ENCODE measurements at regions not wholly inside any gene's neighbourhood (a gene's known extent, or its start where the extent isn't known, plus 50 kb on each side); places are given as distances from the start of the nearest gene placed in this dataset.

DNA sequence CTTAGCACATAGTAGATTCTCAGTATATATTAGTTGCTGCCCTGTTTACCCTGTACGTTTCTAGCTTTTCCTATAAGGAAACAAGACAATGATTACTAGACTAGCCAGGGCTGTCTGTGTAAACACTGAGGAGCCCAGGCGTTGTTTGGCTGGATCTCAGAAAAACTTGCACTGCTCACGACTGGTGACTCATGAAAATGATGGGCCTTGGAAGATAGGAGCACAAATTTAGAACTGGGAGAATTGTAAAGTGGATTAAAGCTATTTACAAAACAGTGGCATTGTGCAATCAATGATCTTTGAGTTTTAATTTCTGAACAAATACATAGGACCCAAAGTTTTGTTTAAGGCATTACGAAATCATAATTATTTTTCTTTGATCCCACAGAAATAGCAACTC lies 276.9 kb downstream of the FAM76B start:
- no peaks in the 10 kb centered on the region for H3K4me1 Mint-ChIP-seq
- H3K27me3 Mint-ChIP-seq = no peaks in the 10 kb centered on the region
- no peak overlapping the region for H3K27ac Mint-ChIP-seq
- H3K4me3 Mint-ChIP-seq = no peak overlapping the region
- CTCF ChIA-PET = interaction anchor here (0.7 kb wide), 1 partner anchor 193 kb away, joined by 3 read pairs; no protein-coding TSS in a partner anchor
- no peak for DNase-seq
- H3K36me3 Mint-ChIP-seq = no peaks in the 10 kb centered on the region
- no peaks in the 10 kb centered on the region for H3K9me3 Mint-ChIP-seq

DNA sequence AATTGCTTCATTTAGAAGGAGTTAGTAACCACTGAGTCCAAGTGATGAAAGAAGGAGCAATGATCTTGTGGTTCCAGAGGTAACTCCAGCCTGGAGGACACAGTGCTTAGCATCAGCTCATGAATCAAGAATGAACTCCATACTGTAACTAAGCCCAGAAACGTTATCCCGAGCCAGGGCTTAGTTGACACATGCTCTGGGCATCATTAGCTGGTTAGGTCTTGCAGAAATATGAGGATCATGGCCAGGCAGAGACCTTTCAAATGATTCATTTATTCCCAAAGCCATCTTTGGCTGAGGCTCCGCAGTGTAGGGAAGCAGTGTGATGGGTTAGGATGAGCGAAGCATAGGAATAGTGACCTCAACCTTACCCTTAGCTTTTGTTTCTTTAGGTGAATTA lies 277.4 kb downstream of the FAM76B start:
- H3K36me3 Mint-ChIP-seq = no peaks in the 10 kb centered on the region
- CTCF ChIA-PET = interaction anchor here (0.7 to 1.5 kb wide), 2 partner anchors 11 to 193 kb away, joined by 3 to 5 read pairs; no protein-coding TSS in a partner anchor
- no peak for DNase-seq

DNA sequence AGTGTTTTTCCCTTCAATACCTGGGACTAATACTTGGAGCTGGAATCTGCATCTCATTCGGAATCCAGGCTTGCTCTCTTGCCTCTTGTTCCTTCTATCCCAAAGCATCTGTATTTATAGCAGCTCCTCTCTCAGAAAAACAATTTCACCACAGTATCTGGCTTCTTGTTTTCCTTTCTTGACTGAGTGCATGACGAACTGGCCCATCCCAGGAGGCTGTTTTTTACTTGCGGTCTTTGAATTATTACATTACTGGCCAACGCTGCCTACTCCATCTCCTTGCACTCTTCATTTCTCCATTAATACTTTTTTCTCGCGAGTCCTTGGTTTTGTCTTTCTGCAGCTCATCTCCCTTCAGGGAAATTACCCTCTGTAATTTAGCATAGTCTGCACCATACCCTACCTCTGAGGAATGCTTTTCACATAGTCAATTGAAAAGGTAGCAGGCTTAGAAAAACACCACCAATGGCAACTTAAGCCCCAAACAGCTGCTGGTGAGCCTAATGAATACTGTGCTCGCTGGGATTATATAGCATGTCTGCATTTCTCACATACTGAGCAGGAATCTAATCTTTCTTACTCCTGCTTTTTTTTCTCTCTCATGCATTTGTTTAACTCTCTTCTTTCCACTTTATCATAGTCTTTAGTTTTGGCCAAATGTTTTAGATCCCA lies 277.4 kb upstream of the SESN3 start:
- no peaks in the 10 kb centered on the region for H3K9me3 Mint-ChIP-seq
- H3K27ac Mint-ChIP-seq = no peak overlapping the region
- no peak for DNase-seq
- CTCF ChIA-PET = interaction anchor here (0.7 to 1.9 kb wide), 5 partner anchors 10 to 354 kb away, joined by 3 to 8 read pairs (median 3); no protein-coding TSS in a partner anchor
- H3K27me3 Mint-ChIP-seq = no peaks in the 10 kb centered on the region
- H3K36me3 Mint-ChIP-seq = no peaks in the 10 kb centered on the region
- H3K4me3 Mint-ChIP-seq = no peak overlapping the region
- H3K4me1 Mint-ChIP-seq = peaks cover 8% of the 10 kb centered on the region

More for the DNA sequence above, 277.4 kb downstream of the FAM76B start:
- no peak overlapping the region for H3K27ac Mint-ChIP-seq
- no peaks in the 10 kb centered on the region for H3K9me3 Mint-ChIP-seq
- H3K4me1 Mint-ChIP-seq = no peaks in the 10 kb centered on the region
- H3K27me3 Mint-ChIP-seq = no peaks in the 10 kb centered on the region
- no peak overlapping the region for H3K4me3 Mint-ChIP-seq

DNA sequence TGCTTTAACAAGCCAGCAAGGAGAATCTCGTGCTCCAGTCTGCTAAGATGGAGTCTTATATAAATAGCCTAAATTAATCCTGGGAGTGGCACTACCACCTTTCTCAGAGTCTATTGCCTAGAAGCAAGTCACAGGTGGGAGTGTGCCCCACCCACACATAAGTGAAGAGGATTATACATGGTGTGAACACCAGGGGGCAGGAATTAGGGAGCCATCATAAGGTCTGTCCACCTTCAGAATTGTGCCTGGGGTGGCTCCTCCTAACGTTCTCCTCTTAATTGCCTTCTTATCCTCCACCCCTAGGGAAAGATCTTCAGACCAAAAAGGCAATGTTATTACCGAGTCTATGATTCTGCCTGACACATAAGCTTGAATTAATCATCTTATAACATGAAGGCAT lies 276.8 kb upstream of the SESN3 start:
- no peaks in the 10 kb centered on the region for H3K9me3 Mint-ChIP-seq

DNA sequence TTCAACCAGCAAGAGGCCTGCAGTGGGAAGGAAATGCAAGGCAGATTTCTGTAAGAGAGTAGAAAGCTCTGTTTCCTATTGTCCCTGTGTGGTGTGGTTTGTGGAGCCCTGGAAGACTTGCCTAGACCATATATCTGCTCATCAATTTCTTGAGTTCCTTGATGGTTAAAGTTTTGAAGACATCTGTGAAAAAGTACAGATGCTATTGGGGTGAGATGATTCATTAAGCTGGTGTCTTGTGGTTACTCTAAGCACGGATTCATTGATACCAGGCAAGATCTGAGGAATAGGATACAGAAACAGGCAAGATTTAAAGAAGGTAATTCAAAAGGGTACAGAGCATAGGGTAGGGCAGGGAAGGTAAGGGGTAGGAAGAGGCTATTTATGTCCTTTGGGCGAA lies 275.8 kb upstream of the SESN3 start:
- H3K27ac Mint-ChIP-seq = no peak overlapping the region
- peaks cover 8% of the 10 kb centered on the region for H3K4me1 Mint-ChIP-seq
- CTCF ChIA-PET = no interaction called here
- H3K4me3 Mint-ChIP-seq = no peak overlapping the region
- no peaks in the 10 kb centered on the region for H3K36me3 Mint-ChIP-seq
- no peaks in the 10 kb centered on the region for H3K27me3 Mint-ChIP-seq
- DNase-seq = no peak
- no peaks in the 10 kb centered on the region for H3K9me3 Mint-ChIP-seq

More for the DNA sequence above, 276.8 kb upstream of the SESN3 start:
- Mint-ChIP-seq H3K27me3 (no peaks in the 10 kb centered on the region), H3K27ac (no peak overlapping the region), H3K4me3 (no peak overlapping the region), H3K36me3 (no peaks in the 10 kb centered on the region), H3K4me1 (peaks cover 8% of the 10 kb centered on the region)
- DNase-seq = no peak
- CTCF ChIA-PET = interaction anchor here (0.6 to 1.9 kb wide), 5 partner anchors 10 to 356 kb away, joined by 3 to 8 read pairs (median 3); no protein-coding TSS in a partner anchor

DNA sequence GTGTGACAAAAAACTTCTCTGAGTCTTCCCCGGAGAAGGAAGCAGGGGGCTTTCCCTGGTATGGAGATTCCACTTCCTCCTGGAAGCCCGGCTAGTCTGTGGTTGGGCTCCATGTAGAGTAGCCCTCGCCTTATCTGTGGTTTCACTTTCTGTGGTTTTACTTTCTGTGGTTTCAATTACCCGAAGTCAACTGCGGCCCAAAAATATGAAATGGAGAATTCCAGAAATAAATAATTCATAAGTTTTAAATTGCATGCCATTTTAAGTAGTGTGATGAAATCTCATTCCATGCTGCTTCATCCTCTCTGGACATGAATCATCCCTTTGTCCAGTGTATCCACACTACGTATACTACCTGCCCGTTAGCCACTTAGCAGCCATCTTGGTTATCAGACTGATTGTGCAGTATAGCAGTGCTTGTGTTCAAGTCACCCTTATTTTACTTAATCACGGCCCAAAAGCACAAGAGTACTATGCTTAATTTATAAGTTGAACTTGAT lies 275.0 kb upstream of the SESN3 start:
- DNase-seq = no peak
- Mint-ChIP-seq H3K4me3 (no peak overlapping the region), H3K27ac (no peak overlapping the region)

DNA sequence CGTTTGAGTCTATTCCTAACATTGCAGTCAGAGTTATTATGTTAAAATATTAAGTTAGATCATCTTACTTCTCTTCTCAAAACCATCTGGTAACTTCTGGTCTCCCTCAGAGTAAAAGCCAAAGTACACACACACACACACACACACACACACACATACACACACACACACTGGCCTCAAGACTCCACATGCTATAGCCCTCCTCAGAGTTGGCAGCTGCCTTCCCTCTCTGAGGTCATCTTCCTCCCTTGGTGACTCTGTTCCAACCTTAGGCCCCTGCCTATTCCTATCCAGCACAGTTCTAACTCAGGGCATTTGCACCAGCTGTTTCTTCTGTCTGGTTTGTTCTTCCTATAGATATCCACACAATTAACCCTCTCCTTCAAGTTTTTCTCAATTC lies 272.0 kb upstream of the SESN3 start:
- Mint-ChIP-seq H3K27me3 (peaks cover 4% of the 10 kb centered on the region), H3K9me3 (peaks cover 2% of the 10 kb centered on the region), H3K4me3 (no peak overlapping the region), H3K27ac (no peak overlapping the region), H3K4me1 (peaks cover 8% of the 10 kb centered on the region), H3K36me3 (no peaks in the 10 kb centered on the region)
- DNase-seq = no peak
- CTCF ChIA-PET = no interaction called here

More for the DNA sequence above, 275.0 kb upstream of the SESN3 start:
- Mint-ChIP-seq H3K36me3 (no peaks in the 10 kb centered on the region), H3K4me1 (peaks cover 8% of the 10 kb centered on the region), H3K27me3 (peaks cover 4% of the 10 kb centered on the region), H3K9me3 (no peaks in the 10 kb centered on the region)
- CTCF ChIA-PET = no interaction called here

DNA sequence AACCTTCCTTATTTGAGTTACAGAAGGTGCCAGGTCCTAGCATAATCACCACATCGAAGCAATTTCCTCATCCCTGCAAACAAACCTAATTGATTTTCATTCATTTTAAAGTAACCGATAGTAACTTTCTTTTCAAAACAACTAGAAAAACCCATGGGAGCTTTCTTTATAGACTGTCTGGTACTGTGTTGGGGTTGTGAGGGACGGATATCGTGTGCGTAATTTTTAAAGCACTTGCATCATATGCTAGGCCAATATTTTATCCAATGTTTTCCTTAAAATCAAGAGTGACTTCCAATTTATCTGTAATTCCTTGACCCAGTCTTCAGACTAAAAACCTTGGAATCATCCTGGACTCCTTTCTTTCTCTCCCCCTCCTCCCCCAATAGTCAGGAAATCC lies 271.5 kb upstream of the SESN3 start:
- peaks cover 4% of the 10 kb centered on the region for H3K27me3 Mint-ChIP-seq
- peaks cover 8% of the 10 kb centered on the region for H3K4me1 Mint-ChIP-seq
- CTCF ChIA-PET = no interaction called here
- peaks cover 2% of the 10 kb centered on the region for H3K9me3 Mint-ChIP-seq
- no peak overlapping the region for H3K4me3 Mint-ChIP-seq
- no peak overlapping the region for H3K27ac Mint-ChIP-seq
- no peaks in the 10 kb centered on the region for H3K36me3 Mint-ChIP-seq
- DNase-seq = no peak

DNA sequence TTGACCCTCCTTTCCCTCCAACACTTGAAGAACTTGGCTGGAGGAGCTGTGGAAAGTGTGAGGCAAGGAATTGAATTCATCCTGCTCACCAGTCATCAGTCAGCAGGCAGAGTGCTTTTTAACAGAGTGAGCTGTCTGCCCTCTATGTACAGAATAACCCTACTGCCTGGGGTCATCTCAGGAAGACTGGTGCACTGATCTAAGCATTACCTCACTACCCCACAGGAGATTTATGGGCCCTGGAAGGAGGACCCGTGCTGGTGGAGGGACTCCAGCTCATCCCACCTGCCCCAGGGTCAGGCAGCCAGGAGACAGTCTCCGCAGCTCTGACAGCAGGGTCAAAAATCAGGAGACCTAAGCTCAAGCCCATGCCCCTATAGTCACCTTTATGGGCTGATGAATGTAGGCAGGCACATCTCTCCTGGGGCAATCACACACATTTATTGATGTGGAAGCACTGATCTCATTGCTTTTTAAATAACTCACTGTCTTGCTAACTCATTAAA lies 270.8 kb upstream of the SESN3 start:
- H3K4me1 Mint-ChIP-seq = peaks cover 7% of the 10 kb centered on the region
- CTCF ChIA-PET = interaction anchor here (1.7 kb wide), 1 partner anchor 10 kb away, joined by 5 read pairs; no protein-coding TSS in a partner anchor
- no peaks in the 10 kb centered on the region for H3K36me3 Mint-ChIP-seq

DNA sequence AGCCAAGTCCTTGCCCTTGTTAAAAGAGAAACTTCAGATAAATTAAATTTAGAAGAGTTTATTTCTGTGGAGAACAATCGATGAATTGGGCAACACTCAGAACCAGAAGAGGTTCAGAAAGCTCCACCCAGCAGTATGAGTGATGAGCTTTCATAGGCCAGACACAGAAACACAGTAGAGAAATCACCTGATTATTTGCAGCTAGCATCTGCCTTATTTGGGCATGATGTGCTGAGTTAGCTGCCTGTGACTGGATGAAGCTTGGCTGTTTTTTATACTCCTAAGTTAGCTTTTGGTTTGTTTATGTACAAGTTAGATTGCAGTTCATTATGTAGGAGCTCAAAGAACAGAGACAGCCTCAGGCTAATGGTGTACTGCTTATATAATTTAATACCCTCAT lies 269.5 kb upstream of the SESN3 start:
- no peak for DNase-seq
- H3K36me3 Mint-ChIP-seq = no peaks in the 10 kb centered on the region
- no peaks in the 10 kb centered on the region for H3K4me1 Mint-ChIP-seq
- no peak overlapping the region for H3K27ac Mint-ChIP-seq
- CTCF ChIA-PET = interaction anchor here (1.7 kb wide), 1 partner anchor 11 kb away, joined by 5 read pairs; no protein-coding TSS in a partner anchor
- H3K27me3 Mint-ChIP-seq = peaks cover 4% of the 10 kb centered on the region
- peaks cover 2% of the 10 kb centered on the region for H3K9me3 Mint-ChIP-seq
- no peak overlapping the region for H3K4me3 Mint-ChIP-seq

More for the DNA sequence above, 270.8 kb upstream of the SESN3 start:
- H3K9me3 Mint-ChIP-seq = peaks cover 2% of the 10 kb centered on the region
- no peak overlapping the region for H3K27ac Mint-ChIP-seq
- H3K4me3 Mint-ChIP-seq = no peak overlapping the region
- DNase-seq = no peak
- H3K27me3 Mint-ChIP-seq = peaks cover 4% of the 10 kb centered on the region

DNA sequence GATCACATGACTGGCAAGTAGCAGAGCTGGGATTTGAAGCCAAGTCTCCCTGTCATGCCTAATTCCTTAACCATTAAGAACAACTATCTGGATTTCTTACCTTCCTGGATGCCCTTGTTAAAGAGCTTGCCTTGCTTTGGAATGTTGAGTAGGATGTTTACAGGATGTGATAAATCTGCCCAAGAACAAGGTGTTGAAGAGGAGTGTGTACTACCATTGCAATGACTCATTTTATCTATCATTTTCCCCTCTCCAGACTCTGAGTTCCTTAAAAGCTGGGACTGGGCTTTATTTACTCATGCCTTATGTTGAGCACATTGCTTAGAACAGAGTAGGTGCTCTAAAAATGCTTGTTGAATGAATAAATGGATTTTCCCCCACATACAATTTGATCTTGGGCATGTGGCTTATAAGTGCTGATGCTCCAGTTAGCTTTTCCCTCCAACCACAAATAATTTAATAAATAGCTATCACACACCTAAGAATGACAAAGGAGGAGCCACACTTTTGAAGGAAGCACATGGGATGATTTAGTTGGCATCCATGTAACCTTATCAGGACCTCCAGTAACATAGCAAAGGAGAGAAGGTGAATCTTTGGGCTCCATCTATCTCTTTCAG lies 268.6 kb upstream of the SESN3 start:
- Mint-ChIP-seq H3K9me3 (peaks cover 6% of the 10 kb centered on the region), H3K4me1 (no peaks in the 10 kb centered on the region), H3K27ac (no peak overlapping the region), H3K27me3 (peaks cover 4% of the 10 kb centered on the region), H3K4me3 (no peak overlapping the region), H3K36me3 (no peaks in the 10 kb centered on the region)
- DNase-seq = no peak
- CTCF ChIA-PET = no interaction called here

DNA sequence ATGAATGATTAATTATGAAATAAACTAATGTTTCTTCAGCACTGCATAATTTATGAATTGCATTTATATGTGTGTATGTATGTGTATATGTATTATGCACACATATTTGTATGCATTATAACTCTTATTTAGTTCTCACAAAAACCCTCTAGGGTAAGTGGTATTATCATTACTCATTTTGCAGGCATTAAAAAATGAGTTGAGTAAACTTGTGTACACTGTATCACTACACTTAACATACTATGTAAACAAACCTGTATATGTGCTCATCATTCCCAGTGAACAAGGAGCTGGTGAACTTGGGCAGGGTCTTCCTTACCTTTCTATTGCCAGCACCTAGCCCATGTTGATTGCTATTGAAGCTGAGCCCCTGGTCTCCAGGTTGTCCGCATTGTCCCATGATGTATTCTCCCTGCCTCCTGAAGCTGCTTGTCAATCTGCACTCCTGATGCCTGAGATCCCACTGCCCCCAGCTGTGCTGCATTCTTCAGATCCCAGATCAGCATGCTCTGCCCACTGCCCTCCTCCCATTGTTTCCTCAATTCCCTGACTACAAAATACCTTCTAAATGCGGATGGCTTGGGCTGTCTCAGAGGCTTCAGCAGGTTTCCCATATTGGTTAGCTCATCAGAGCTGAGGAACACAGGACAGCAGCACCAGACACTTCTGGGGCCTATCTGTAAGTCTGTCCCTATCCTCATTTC lies 267.9 kb upstream of the SESN3 start:
- peaks cover 4% of the 10 kb centered on the region for H3K27me3 Mint-ChIP-seq
- H3K4me1 Mint-ChIP-seq = no peaks in the 10 kb centered on the region

DNA sequence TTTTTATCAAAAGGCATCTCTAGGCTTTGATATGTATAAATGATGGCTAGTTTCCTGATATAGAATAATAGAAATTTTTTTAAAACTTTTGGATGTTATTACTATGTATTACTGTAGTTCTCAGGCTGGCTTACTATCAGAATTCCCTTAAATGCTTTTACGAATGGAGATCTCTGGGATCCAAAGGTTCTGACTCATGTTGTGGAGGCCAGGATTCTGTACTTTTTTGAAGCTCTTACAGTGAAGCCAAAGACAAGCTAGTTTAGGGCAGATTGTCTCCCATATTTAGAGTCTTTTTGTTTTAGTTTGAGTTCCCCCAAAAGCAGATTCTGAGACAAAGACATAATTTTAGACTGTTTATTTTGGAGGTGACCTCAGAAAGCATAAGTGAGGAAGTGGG lies 265.9 kb upstream of the SESN3 start:
- no peaks in the 10 kb centered on the region for H3K4me1 Mint-ChIP-seq
- H3K27ac Mint-ChIP-seq = no peak overlapping the region
- DNase-seq = no peak
- H3K27me3 Mint-ChIP-seq = peaks cover 4% of the 10 kb centered on the region
- H3K4me3 Mint-ChIP-seq = no peak overlapping the region
- peaks cover 10% of the 10 kb centered on the region for H3K9me3 Mint-ChIP-seq
- no peaks in the 10 kb centered on the region for H3K36me3 Mint-ChIP-seq
- CTCF ChIA-PET = no interaction called here

More for the DNA sequence above, 267.9 kb upstream of the SESN3 start:
- Mint-ChIP-seq H3K27ac (no peak overlapping the region), H3K36me3 (no peaks in the 10 kb centered on the region), H3K4me3 (no peak overlapping the region), H3K9me3 (peaks cover 10% of the 10 kb centered on the region)
- no peak for DNase-seq
- CTCF ChIA-PET = no interaction called here

DNA sequence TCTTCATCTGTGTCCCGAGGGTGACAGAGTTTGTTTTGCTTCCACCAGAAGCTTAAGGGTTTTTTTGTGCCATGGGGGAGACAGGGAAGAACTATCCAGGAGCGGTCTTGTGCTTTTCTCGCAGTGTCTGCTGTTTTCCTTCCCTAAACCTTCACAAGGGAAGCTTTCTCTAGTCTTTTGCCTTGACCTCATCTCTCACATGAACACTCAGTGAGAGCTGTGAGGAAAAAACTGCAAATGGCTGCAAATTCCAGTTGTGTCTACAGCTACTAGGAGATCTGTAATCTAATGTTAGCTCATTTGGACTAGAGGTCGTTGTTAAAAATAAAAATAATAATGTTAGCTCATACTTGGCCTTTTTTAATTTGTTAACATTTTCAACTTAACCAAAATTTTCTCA lies 264.7 kb upstream of the SESN3 start:
- H3K36me3 Mint-ChIP-seq = peaks cover 1% of the 10 kb centered on the region
- peaks cover 12% of the 10 kb centered on the region for H3K9me3 Mint-ChIP-seq
- no peak for DNase-seq
- CTCF ChIA-PET = no interaction called here
- H3K27me3 Mint-ChIP-seq = no peaks in the 10 kb centered on the region
- no peak overlapping the region for H3K27ac Mint-ChIP-seq
- no peak overlapping the region for H3K4me3 Mint-ChIP-seq
- H3K4me1 Mint-ChIP-seq = no peaks in the 10 kb centered on the region

Data from activated naive CD4-positive, alpha-beta T cell treated with anti-CD3 and anti-CD28 coated beads, Interleukin-2, amount 10 ng/mL, durations not matched to agents 7 days and 5 days (primary cell).